ENCODE measurements at regions not wholly inside any gene's neighbourhood (a gene's known extent, or its start where the extent isn't known, plus 50 kb on each side); places are given as distances from the start of the nearest gene placed in this dataset.

DNA sequence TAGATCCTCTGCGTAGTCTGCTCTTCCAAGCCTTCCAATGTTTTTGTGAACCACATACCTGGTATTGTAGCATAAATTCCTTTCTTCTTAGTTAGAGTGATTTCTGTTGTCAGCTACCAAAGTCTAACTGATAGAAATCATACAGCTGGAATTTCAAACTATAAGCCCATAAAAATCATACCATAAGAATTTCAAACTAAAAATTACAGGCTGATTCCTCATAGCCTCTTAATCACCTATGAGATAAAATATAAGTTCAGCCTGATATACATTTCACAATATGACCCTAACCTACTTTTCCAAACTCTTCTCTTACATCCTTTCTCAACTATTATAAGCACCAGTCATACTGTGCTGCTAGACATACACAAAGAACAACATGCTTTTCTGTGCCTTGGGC, 64.8 kb downstream of the PTHLH start:
- Histone ChIP-seq H2BK12ac (ENCODE audit: low read length in 2 of 2) (no peak overlapping the region), H3K27ac (ENCODE audit: low read length, poor library complexity, severe bottlenecking) (no peak overlapping the region), H2AFZ (ENCODE audit: low read depth, low read length) (no peak overlapping the region), H4K91ac (ENCODE audit: low read length) (no peak overlapping the region), H2BK5ac (ENCODE audit: low read depth, low read length, poor library complexity, severe bottlenecking) (no peak overlapping the region), H3K23ac (ENCODE audit: low read length in 2 of 2) (no peak overlapping the region), H2BK120ac (ENCODE audit: low read depth, low read length) (no peak overlapping the region), H3K79me1 (replicated peaks; ENCODE audit: low read length, poor library complexity, severe bottlenecking) (no peaks in the 10 kb centered on the region), H3K14ac (ENCODE audit: low read length in 2 of 2) (no peak overlapping the region), H3K9ac (ENCODE audit: low read length) (no peak overlapping the region), H3K4ac (ENCODE audit: low read depth in 1 of 2, low read length in 2 of 2) (no peak overlapping the region), H2AK5ac (ENCODE audit: low read length, severe bottlenecking) (no peak overlapping the region), H3K4me1 (ENCODE audit: control insufficient read depth, insufficient read depth, low read depth, low read length) (no peaks in the 10 kb centered on the region), H2BK15ac (ENCODE audit: low read depth, poor library complexity, severe bottlenecking) (no peak overlapping the region), H3K4me2 (ENCODE audit: low read length, poor library complexity, severe bottlenecking) (no peak overlapping the region), H3K9me3 (ENCODE audit: control insufficient read depth, low read length) (no peaks in the 10 kb centered on the region), H3K27me3 (ENCODE audit: control insufficient read depth in 1 of 2, insufficient read depth in 1 of 2, low read length in 2 of 2) (no peaks in the 10 kb centered on the region), H3K36me3 (ENCODE audit: control insufficient read depth in 1 of 2, insufficient read depth in 2 of 2, low read depth in 1 of 2, low read length in 2 of 2) (no peaks in the 10 kb centered on the region), H3K4me3 (ENCODE audit: insufficient read depth in 1 of 2, low read depth in 1 of 2, low read length in 2 of 2) (no peak overlapping the region), H4K8ac (ENCODE audit: low read length) (no peak overlapping the region), H3K18ac (ENCODE audit: low read depth in 1 of 2, low read length in 2 of 2) (no peak overlapping the region)
- no CpG with 5 or more reads among the region's 1 CpG for WGBS
- no peak for DNase-seq

DNA sequence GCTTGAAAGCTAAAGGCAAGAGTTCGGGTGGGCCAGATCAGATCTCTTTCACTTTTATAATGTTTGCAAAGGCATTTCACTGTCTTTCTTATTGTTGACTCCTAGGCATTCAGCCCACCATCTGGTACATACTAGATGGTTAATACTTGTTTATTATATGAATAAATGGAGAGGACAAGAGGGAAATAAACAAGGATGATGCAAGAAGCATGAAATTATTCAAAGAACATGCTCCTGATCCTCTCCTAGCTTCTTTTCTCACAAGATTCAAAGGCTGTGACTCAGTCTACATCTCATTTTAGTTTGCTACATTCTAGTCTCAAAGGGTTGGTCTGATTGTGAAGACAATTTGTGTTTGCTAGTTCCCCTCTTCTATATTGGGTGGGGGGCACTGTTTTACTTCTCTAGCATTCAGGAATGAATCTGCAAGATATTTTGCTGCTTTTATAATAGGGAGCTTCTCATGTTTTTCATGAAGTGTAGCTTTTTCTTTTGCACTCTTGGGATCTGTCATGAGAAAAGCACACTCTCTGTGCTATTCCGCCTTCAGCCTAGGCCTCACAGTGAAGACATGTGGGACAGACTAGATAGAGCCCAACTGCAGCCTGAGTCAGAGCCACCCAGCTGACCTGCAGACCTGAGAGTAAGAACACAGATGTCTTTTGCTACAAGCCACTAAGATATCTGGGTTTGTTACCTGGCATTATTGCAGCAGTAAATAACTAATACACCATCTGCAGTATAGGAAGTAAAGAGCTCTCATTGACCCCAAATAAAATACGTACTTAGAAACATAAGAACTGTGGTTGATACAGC, 65.7 kb downstream of the PTHLH start:
- Histone ChIP-seq H3K18ac (ENCODE audit: low read depth in 1 of 2, low read length in 2 of 2) (no peak overlapping the region), H3K36me3 (ENCODE audit: control insufficient read depth in 1 of 2, insufficient read depth in 2 of 2, low read depth in 1 of 2, low read length in 2 of 2) (no peaks in the 10 kb centered on the region), H4K91ac (ENCODE audit: low read length) (no peak overlapping the region), H2AK5ac (ENCODE audit: low read length, severe bottlenecking) (no peak overlapping the region), H3K4me3 (ENCODE audit: insufficient read depth in 1 of 2, low read depth in 1 of 2, low read length in 2 of 2) (no peak overlapping the region), H3K27ac (ENCODE audit: low read length, poor library complexity, severe bottlenecking) (no peak overlapping the region), H2BK12ac (ENCODE audit: low read length in 2 of 2) (no peak overlapping the region), H2BK15ac (ENCODE audit: low read depth, poor library complexity, severe bottlenecking) (no peak overlapping the region), H2AFZ (ENCODE audit: low read depth, low read length) (no peak overlapping the region), H3K4me2 (ENCODE audit: low read length, poor library complexity, severe bottlenecking) (no peak overlapping the region), H3K79me1 (replicated peaks; ENCODE audit: low read length, poor library complexity, severe bottlenecking) (no peaks in the 10 kb centered on the region), H3K9me3 (ENCODE audit: control insufficient read depth, low read length) (no peaks in the 10 kb centered on the region), H3K4me1 (ENCODE audit: control insufficient read depth, insufficient read depth, low read depth, low read length) (no peaks in the 10 kb centered on the region), H3K27me3 (ENCODE audit: control insufficient read depth in 1 of 2, insufficient read depth in 1 of 2, low read length in 2 of 2) (no peaks in the 10 kb centered on the region), H3K23ac (ENCODE audit: low read length in 2 of 2) (no peak overlapping the region), H3K9ac (ENCODE audit: low read length) (no peak overlapping the region), H3K14ac (ENCODE audit: low read length in 2 of 2) (no peak overlapping the region), H2BK5ac (ENCODE audit: low read depth, low read length, poor library complexity, severe bottlenecking) (no peak overlapping the region), H4K8ac (ENCODE audit: low read length) (no peak overlapping the region), H2BK120ac (ENCODE audit: low read depth, low read length) (no peak overlapping the region), H3K4ac (ENCODE audit: low read depth in 1 of 2, low read length in 2 of 2) (no peak overlapping the region)
- DNase-seq = peak; percentile 13
- 93% methylated on average over 3 of the region's 3 CpGs for WGBS

DNA sequence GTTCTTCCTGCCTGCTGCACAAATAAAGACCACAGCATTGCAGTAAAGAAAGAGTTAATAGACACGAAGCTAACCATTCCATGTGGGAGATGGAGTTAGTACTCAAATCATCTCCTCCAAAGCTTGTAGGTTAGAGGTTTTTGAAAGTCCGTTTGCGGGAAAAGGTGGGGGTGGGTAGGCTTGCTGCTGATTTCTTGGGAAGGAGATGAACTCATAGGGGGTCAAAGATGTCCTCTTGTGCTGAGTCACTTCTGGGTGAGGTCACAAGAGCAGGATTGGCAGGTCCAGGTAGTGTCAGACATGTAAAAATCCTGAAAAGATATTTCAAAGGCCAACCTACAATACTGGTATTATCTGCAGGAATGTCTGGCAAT, 66.4 kb downstream of the PTHLH start:
- 94% methylated on average over 3 of the region's 3 CpGs for whole genome bisulfite sequencing
- Histone ChIP-seq H2BK15ac (ENCODE audit: low read depth, poor library complexity, severe bottlenecking) (no peak overlapping the region), H3K23ac (ENCODE audit: low read length in 2 of 2) (no peak overlapping the region), H3K4me1 (ENCODE audit: control insufficient read depth, insufficient read depth, low read depth, low read length) (no peaks in the 10 kb centered on the region), H3K27ac (ENCODE audit: low read length, poor library complexity, severe bottlenecking) (no peak overlapping the region), H4K91ac (ENCODE audit: low read length) (no peak overlapping the region), H2AFZ (ENCODE audit: low read depth, low read length) (no peak overlapping the region), H3K36me3 (ENCODE audit: control insufficient read depth in 1 of 2, insufficient read depth in 2 of 2, low read depth in 1 of 2, low read length in 2 of 2) (no peaks in the 10 kb centered on the region), H3K4me3 (ENCODE audit: insufficient read depth in 1 of 2, low read depth in 1 of 2, low read length in 2 of 2) (no peak overlapping the region), H3K27me3 (ENCODE audit: control insufficient read depth in 1 of 2, insufficient read depth in 1 of 2, low read length in 2 of 2) (no peaks in the 10 kb centered on the region), H2BK120ac (ENCODE audit: low read depth, low read length) (no peak overlapping the region), H3K79me1 (replicated peaks; ENCODE audit: low read length, poor library complexity, severe bottlenecking) (no peaks in the 10 kb centered on the region), H3K18ac (ENCODE audit: low read depth in 1 of 2, low read length in 2 of 2) (no peak overlapping the region), H3K14ac (ENCODE audit: low read length in 2 of 2) (no peak overlapping the region), H3K4me2 (ENCODE audit: low read length, poor library complexity, severe bottlenecking) (no peak overlapping the region), H3K9me3 (ENCODE audit: control insufficient read depth, low read length) (no peaks in the 10 kb centered on the region), H2AK5ac (ENCODE audit: low read length, severe bottlenecking) (no peak overlapping the region), H3K9ac (ENCODE audit: low read length) (no peak overlapping the region), H4K8ac (ENCODE audit: low read length) (no peak overlapping the region), H3K4ac (ENCODE audit: low read depth in 1 of 2, low read length in 2 of 2) (no peak overlapping the region), H2BK5ac (ENCODE audit: low read depth, low read length, poor library complexity, severe bottlenecking) (no peak overlapping the region), H2BK12ac (ENCODE audit: low read length in 2 of 2) (no peak overlapping the region)
- no peak for DNase-seq

DNA sequence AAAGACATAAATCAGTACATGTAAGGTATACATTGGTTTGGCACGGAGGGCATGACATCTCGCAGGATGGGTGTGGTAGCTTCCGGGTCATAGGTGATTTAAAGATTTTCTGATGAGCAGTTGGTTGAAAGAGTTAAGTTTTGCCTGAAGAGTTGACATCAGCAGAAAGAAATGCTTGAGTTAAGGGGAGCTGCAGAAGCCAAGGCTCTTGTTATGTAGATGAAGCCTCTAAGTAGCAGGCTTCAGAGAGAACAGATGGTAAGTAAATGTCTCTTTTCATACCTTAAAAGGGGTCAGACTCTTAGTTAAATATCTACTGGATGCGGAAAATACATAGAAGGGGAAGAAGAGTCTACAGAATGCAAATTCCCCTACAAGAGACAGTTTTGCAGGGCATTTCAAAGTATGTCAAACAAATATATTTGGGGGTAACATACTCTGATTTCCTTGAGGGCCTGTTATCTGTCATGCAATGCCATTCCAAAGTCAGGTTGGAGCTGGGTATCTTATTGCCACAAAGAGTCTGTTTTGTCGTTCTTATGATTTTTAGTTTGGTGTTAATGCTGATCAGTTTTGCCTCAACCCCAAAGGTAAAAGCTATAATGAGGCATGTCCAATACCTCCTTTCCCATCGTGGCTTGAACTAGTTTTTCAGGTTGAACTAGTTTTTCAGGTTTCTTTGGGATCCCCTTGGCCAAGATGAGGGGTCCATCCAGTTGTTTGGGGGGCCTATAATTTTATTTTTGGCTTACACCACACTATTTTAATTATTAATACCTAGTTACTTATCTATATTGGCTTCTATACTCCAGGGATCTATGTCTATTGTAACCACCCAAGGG, 67.0 kb downstream of the PTHLH start:
- no peak for DNase-seq
- 90% methylated on average over 4 of the region's 6 CpGs for WGBS
- Histone ChIP-seq H3K79me1 (replicated peaks; ENCODE audit: low read length, poor library complexity, severe bottlenecking) (no peaks in the 10 kb centered on the region), H2BK15ac (ENCODE audit: low read depth, poor library complexity, severe bottlenecking) (no peak overlapping the region), H3K4me1 (ENCODE audit: control insufficient read depth, insufficient read depth, low read depth, low read length) (no peaks in the 10 kb centered on the region), H4K8ac (ENCODE audit: low read length) (no peak overlapping the region), H3K4me2 (ENCODE audit: low read length, poor library complexity, severe bottlenecking) (no peak overlapping the region), H3K23ac (ENCODE audit: low read length in 2 of 2) (no peak overlapping the region), H3K14ac (ENCODE audit: low read length in 2 of 2) (no peak overlapping the region), H4K91ac (ENCODE audit: low read length) (no peak overlapping the region), H3K27ac (ENCODE audit: low read length, poor library complexity, severe bottlenecking) (no peak overlapping the region), H3K27me3 (ENCODE audit: control insufficient read depth in 1 of 2, insufficient read depth in 1 of 2, low read length in 2 of 2) (no peaks in the 10 kb centered on the region), H3K4me3 (ENCODE audit: insufficient read depth in 1 of 2, low read depth in 1 of 2, low read length in 2 of 2) (no peak overlapping the region), H2AFZ (ENCODE audit: low read depth, low read length) (no peak overlapping the region), H2BK120ac (ENCODE audit: low read depth, low read length) (no peak overlapping the region), H3K9ac (ENCODE audit: low read length) (no peak overlapping the region), H2BK12ac (ENCODE audit: low read length in 2 of 2) (no peak overlapping the region), H3K4ac (ENCODE audit: low read depth in 1 of 2, low read length in 2 of 2) (no peak overlapping the region), H3K9me3 (ENCODE audit: control insufficient read depth, low read length) (no peaks in the 10 kb centered on the region), H2BK5ac (ENCODE audit: low read depth, low read length, poor library complexity, severe bottlenecking) (no peak overlapping the region), H3K18ac (ENCODE audit: low read depth in 1 of 2, low read length in 2 of 2) (no peak overlapping the region), H2AK5ac (ENCODE audit: low read length, severe bottlenecking) (no peak overlapping the region), H3K36me3 (ENCODE audit: control insufficient read depth in 1 of 2, insufficient read depth in 2 of 2, low read depth in 1 of 2, low read length in 2 of 2) (no peaks in the 10 kb centered on the region)
